IMR-90 (cell line): ENCODE measurements at regions not wholly inside any gene's neighbourhood (a gene's known extent, or its start where the extent isn't known, plus 50 kb on each side); places are given as distances from the start of the nearest gene placed in this dataset.

ENCODE experiments used
- ATAC-seq: fragments of 200-7000 bp; cut with Tn5 transposase; 2 replicates; pipeline ENCODE4 v1.9.1; 2020; ENCODE audit warnings: low read depth, mild to moderate bottlenecking, moderate library complexity
- BruUV-seq: library from RNA; stranded (reverse); fragments of 400-500 nt; replicated peaks from 2 replicates; lab custom pipeline; 2021; lab: Mats Ljungman, UMichigan
- CTCF ChIA-PET: fragments of 300-600 bp; formaldehyde crosslinking; extraction: SDS; loops from one replicate; lab custom pipeline; 2021; ENCODE audit warnings: antibody characterized with exemption; lab: Yijun Ruan, JAX
- POLR2A ChIA-PET: fragments of 300-600 bp; sonication (Branson Sonifier 250); formaldehyde crosslinking; loops from one replicate; lab custom pipeline; 2022; ENCODE audit warnings: antibody characterized with exemption; ENCODE audit not compliant: unreplicated experiment; lab: Charles Lee
- DNase-seq: peaks from one replicate; pipeline ENCODE4 v3.0.0; 2013
- H2AFZ ChIP-seq: replicated peaks from 2 replicates; pipeline ENCODE3; 2013; ENCODE audit warnings: low read length, mild to moderate bottlenecking; ENCODE audit not compliant: poor library complexity
- H2AK5ac ChIP-seq: 2 replicates; pipeline ENCODE4 v1.6.1; 2013; ENCODE audit warnings: low read depth, low read length, inconsistent platforms
- H2AK9ac ChIP-seq: replicated peaks from 2 replicates; pipeline ENCODE3; 2013; ENCODE audit warnings: mild to moderate bottlenecking, low read depth, low read length, moderate library complexity; ENCODE audit not compliant: poor library complexity
- H2BK120ac ChIP-seq: 2 replicates; pipeline ENCODE4 v1.6.1; 2013; ENCODE audit warnings: low read depth, low read length, inconsistent platforms
- H2BK15ac ChIP-seq: 3 replicates; pipeline ENCODE4 v1.6.1; 2013; ENCODE audit warnings: low read depth, low read length, inconsistent platforms
- H2BK20ac ChIP-seq: 2 replicates; pipeline ENCODE4 v1.6.1; 2013; ENCODE audit warnings: low read depth, mild to moderate bottlenecking, inconsistent platforms, low read length, moderate library complexity
- H2BK5ac ChIP-seq: 2 replicates; pipeline ENCODE4 v1.6.1; 2013; ENCODE audit warnings: mild to moderate bottlenecking, low read depth, low read length, inconsistent platforms; ENCODE audit not compliant: poor library complexity, severe bottlenecking
- H3K14ac ChIP-seq: replicated peaks from 2 replicates; pipeline ENCODE4 v1.6.1; 2013; ENCODE audit warnings: low read depth, low read length, inconsistent platforms
- H3K18ac ChIP-seq: 2 replicates; pipeline ENCODE4 v1.6.1; 2013; ENCODE audit warnings: low read depth, low read length, control low read depth
- H3K23ac ChIP-seq: 2 replicates; pipeline ENCODE4 v1.6.1; 2013; ENCODE audit warnings: low read depth, low read length, inconsistent platforms
- H3K27ac ChIP-seq: 2 replicates; pipeline ENCODE4 v1.5.1; 2013; ENCODE audit warnings: mild to moderate bottlenecking, control low read depth, low read length; ENCODE audit not compliant: insufficient read depth
- H3K27me3 ChIP-seq: 2 replicates; pipeline ENCODE4 v1.6.1; 2013; ENCODE audit warnings: low read length; ENCODE audit not compliant: control insufficient read depth, insufficient read depth
- H3K36me3 ChIP-seq: 2 replicates; pipeline ENCODE4 v1.6.1; 2013; ENCODE audit warnings: low read length, mixed read lengths; ENCODE audit not compliant: control insufficient read depth, insufficient read depth
- H3K4ac ChIP-seq: 2 replicates; pipeline ENCODE4 v1.6.1; 2013; ENCODE audit warnings: low read depth, low read length, inconsistent platforms
- H3K4me1 ChIP-seq: 2 replicates; pipeline ENCODE4 v1.6.1; 2013; ENCODE audit warnings: low read length, mixed read lengths; ENCODE audit not compliant: control insufficient read depth, insufficient read depth
- H3K4me2 ChIP-seq: 2 replicates; pipeline ENCODE4 v1.6.1; 2013; ENCODE audit warnings: low read depth, mild to moderate bottlenecking, control low read depth, low read length, moderate library complexity
- H3K4me3 ChIP-seq: 2 replicates; pipeline ENCODE4 v1.5.1; 2013; ENCODE audit warnings: low read depth, mild to moderate bottlenecking, control low read depth, low read length, moderate library complexity; ENCODE audit not compliant: insufficient read depth
- H3K56ac ChIP-seq: 2 replicates; pipeline ENCODE4 v1.6.1; 2013; ENCODE audit warnings: low read length, inconsistent platforms; ENCODE audit not compliant: insufficient read depth; ENCODE audit errors: extremely low read depth
- H3K79me1 ChIP-seq, 2 experiments: 2 replicates each; pipeline ENCODE4 v1.6.1; 2013; ENCODE audit warnings: low read length in 2 of 2, inconsistent platforms in 1 of 2, low read depth in 1 of 2
- H3K9ac ChIP-seq: 2 replicates; pipeline ENCODE4 v1.6.1; 2013; ENCODE audit warnings: low read depth, low read length, control low read depth
- H3K9me1 ChIP-seq: 2 replicates; pipeline ENCODE4 v1.6.1; 2013; ENCODE audit warnings: low read length, inconsistent platforms; ENCODE audit not compliant: insufficient read depth
- H3K9me3 ChIP-seq: 2 replicates; pipeline ENCODE4 v1.6.1; 2013; ENCODE audit warnings: low read length; ENCODE audit not compliant: control insufficient read depth, insufficient read depth
- H4K20me1 ChIP-seq: 2 replicates; pipeline ENCODE4 v1.6.1; 2013; ENCODE audit warnings: low read length, inconsistent platforms; ENCODE audit not compliant: insufficient read depth
- H4K5ac ChIP-seq: 2 replicates; pipeline ENCODE4 v1.6.1; 2013; ENCODE audit warnings: mild to moderate bottlenecking, low read depth, low read length, control low read depth
- H4K8ac ChIP-seq, 2 experiments: 2 replicates each; pipeline ENCODE4 v1.6.1; 2013; ENCODE audit warnings: low read depth in 2 of 2, low read length in 2 of 2, control low read depth in 1 of 2, inconsistent platforms in 1 of 2
- H4K91ac ChIP-seq: 2 replicates; pipeline ENCODE4 v1.6.1; 2013; ENCODE audit warnings: low read depth, low read length, inconsistent platforms; ENCODE audit not compliant: insufficient read depth
- BHLHE40 ChIP-seq: fragments of 150-350 bp; IDR thresholded peaks from 2 replicates; pipeline ENCODE4 v1.6.1; 2016; ENCODE audit warnings: mild to moderate bottlenecking, low read depth, low read length
- CHD1 ChIP-seq: IDR thresholded peaks from 2 replicates; pipeline ENCODE4 v1.6.1; 2012; ENCODE audit warnings: low read depth, low read length, improper control_type of control experiment
- CTCF ChIP-seq: conservative IDR thresholded peaks from 2 replicates; pipeline ENCODE4 v1.5.1; 2012; ENCODE audit warnings: mild to moderate bottlenecking, low read depth, low read length, improper control_type of control experiment
- FOS ChIP-seq: fragments of 150-350 bp; IDR thresholded peaks from 2 replicates; pipeline ENCODE4 v1.6.1; 2016; ENCODE audit warnings: low read depth, low read length
- MAZ ChIP-seq: IDR thresholded peaks from 2 replicates; pipeline ENCODE4 v1.6.1; 2012; ENCODE audit warnings: low read depth, mild to moderate bottlenecking, low read length, improper control_type of control experiment, moderate library complexity, borderline replicate concordance
- NFE2L2 ChIP-seq: fragments of 150-350 bp; IDR thresholded peaks from 2 replicates; pipeline ENCODE4 v1.6.1; 2016; ENCODE audit warnings: low read depth, mild to moderate bottlenecking, low read length
- RAD21 ChIP-seq: IDR thresholded peaks from 2 replicates; pipeline ENCODE4 v1.6.1; 2012; ENCODE audit warnings: low read length, improper control_type of control experiment
- RCOR1 ChIP-seq: IDR thresholded peaks from 2 replicates; pipeline ENCODE4 v1.6.1; 2012; ENCODE audit warnings: mild to moderate bottlenecking, low read length, improper control_type of control experiment; ENCODE audit not compliant: insufficient replicate concordance
- RFX5 ChIP-seq: IDR thresholded peaks from 2 replicates; pipeline ENCODE4 v1.8.0; 2012; ENCODE audit warnings: low read depth, mild to moderate bottlenecking, low read length, moderate library complexity
- SMC3 ChIP-seq: fragments of 150-350 bp; IDR thresholded peaks from 2 replicates; pipeline ENCODE4 v1.6.1; 2016; ENCODE audit warnings: low read depth, mild to moderate bottlenecking, antibody characterized with exemption, low read length, moderate library complexity
- USF2 ChIP-seq: fragments of 150-350 bp; IDR thresholded peaks from 2 replicates; pipeline ENCODE4 v1.6.1; 2017; ENCODE audit warnings: mild to moderate bottlenecking, antibody characterized with exemption, low read length, low read depth
- WGBS, 2 experiments: methylation state at CpG; one replicate each; pipeline versions ENCODE4 v1.1.5 to v1.1.7; 2013; ENCODE audit warnings: missing lambda C conversion rate in 2 of 2; ENCODE audit not compliant: insufficient read length in 1 of 2; ENCODE audit errors: extremely low coverage in 2 of 2; 5-methylcytosine and 5-hydroxymethylcytosine counted together
- dilution Hi-C: fragments of 300-500 bp; cut with HindIII; formaldehyde crosslinking; loops from one replicate; pipeline ENCODE4 v1.14.3; 2018; ENCODE audit warnings: low sequenced_read_pairs; ENCODE audit not compliant: unreplicated experiment
- in situ Hi-C: fragments of 300-500 bp; cut with MboI; formaldehyde crosslinking; loops from 3 replicates; pipeline ENCODE4 v1.14.3; 2019; ENCODE audit warnings: low sequenced_read_pairs, inconsistent platforms, mixed read lengths
- intact Hi-C: fragments of 100-400 bp; cut with micrococcal nuclease; formaldehyde crosslinking; loops from 2 replicates; pipeline ENCODE4 v1.10.0; 2022
- TF ChIP-seq, protein P1 (sequence below): fragments of 150-350 bp; IDR thresholded peaks from 2 replicates; pipeline ENCODE4 v1.6.1; 2016; ENCODE audit warnings: low read depth, mild to moderate bottlenecking, low read length, moderate library complexity, borderline replicate concordance

- H3K4me2 ChIP-seq, result no peak overlapping the region
- no peak for TF ChIP-seq MAZ
- TF ChIP-seq SMC3, result no peak
- TF ChIP-seq USF2, result no peak
- TF ChIP-seq RCOR1, result no peak
- TF ChIP-seq CTCF, result no peak
- no peak for TF ChIP-seq FOS
- no peak for TF ChIP-seq BHLHE40
- TF ChIP-seq CHD1, result no peak
- TF ChIP-seq RFX5, result no peak
- TF ChIP-seq, protein P1, sequence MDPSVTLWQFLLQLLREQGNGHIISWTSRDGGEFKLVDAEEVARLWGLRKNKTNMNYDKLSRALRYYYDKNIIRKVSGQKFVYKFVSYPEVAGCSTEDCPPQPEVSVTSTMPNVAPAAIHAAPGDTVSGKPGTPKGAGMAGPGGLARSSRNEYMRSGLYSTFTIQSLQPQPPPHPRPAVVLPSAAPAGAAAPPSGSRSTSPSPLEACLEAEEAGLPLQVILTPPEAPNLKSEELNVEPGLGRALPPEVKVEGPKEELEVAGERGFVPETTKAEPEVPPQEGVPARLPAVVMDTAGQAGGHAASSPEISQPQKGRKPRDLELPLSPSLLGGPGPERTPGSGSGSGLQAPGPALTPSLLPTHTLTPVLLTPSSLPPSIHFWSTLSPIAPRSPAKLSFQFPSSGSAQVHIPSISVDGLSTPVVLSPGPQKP, result no peak
- TF ChIP-seq NFE2L2, result no peak
- no peak for TF ChIP-seq RAD21
- no peak overlapping the region for H4K91ac ChIP-seq
- intact Hi-C loops, result no loop called here
- DNase-seq, result no peak
- H4K5ac ChIP-seq, result no peak overlapping the region
- H3K9me3 ChIP-seq, result no peaks in the 10 kb centered on the region
- ChIA-PET CTCF (interaction anchor here (0.6 to 1.0 kb wide), 2 partner anchors 8 to 26 kb away, joined by 3 to 8 read pairs; no protein-coding TSS in a partner anchor), POLR2A (no interaction called here)
- no peak overlapping the region for H3K4ac ChIP-seq
- H2BK5ac ChIP-seq, result no peak overlapping the region
- H3K9me1 ChIP-seq, result no peaks in the 10 kb centered on the region
- H4K8ac ChIP-seq, result no peak overlapping the region
- no peak overlapping the region for H3K27ac ChIP-seq
- no peak overlapping the region for H3K56ac ChIP-seq
- in situ Hi-C loops, result no loop called here
- no peak overlapping the region for H3K23ac ChIP-seq
- ATAC-seq, result no peak
- no peak overlapping the region for H2AK5ac ChIP-seq
- H2BK20ac ChIP-seq, result no peak overlapping the region
- no peak overlapping the region for H2AFZ ChIP-seq
- no peak overlapping the region for H3K14ac ChIP-seq
- no peaks in the 10 kb centered on the region for H3K4me1 ChIP-seq
- no peaks in the 10 kb centered on the region for H3K79me1 ChIP-seq
- H3K9ac ChIP-seq, result no peak overlapping the region
- BruUV-seq, result no TSS peak
- WGBS, 2 experiments, result no CpG with 5 or more reads among the region's 2 CpGs
- H4K20me1 ChIP-seq, result no peaks in the 10 kb centered on the region
- H2BK120ac ChIP-seq, result no peak overlapping the region
- dilution Hi-C loops, result no loop called here
- no peak overlapping the region for H2BK15ac ChIP-seq
- H3K18ac ChIP-seq, result no peak overlapping the region
- no peaks in the 10 kb centered on the region for H3K36me3 ChIP-seq
- no peak overlapping the region for H3K4me3 ChIP-seq
- H3K27me3 ChIP-seq, result 0 out of 2 replicates have a peak, but pooled peaks cover 2% of the 10 kb centered on the region
- H2AK9ac ChIP-seq, result no peak overlapping the region
Observed at GRCh38 chr4:174111422-174111821, 172.0 kb downstream of the FBXO8 start.
